GM21360 (cell line): ENCODE measurements at regions not wholly inside any gene's neighbourhood (a gene's known extent, or its start where the extent isn't known, plus 50 kb on each side); places are given as distances from the start of the nearest gene placed in this dataset.
"Not testable (repeated sequence)": the region's sequence is repeated elsewhere in the genome, so short reads cannot be mapped to it uniquely, and the experiment has no call there.

Source experiments
- ATAC-seq: cut with Tn5 transposase; IDR thresholded peaks from one replicate; pipeline ENCODE4 v1.9.1; 2021; ENCODE audit warnings: mild to moderate bottlenecking, moderate library complexity; ENCODE audit not compliant: unreplicated experiment

DNA sequence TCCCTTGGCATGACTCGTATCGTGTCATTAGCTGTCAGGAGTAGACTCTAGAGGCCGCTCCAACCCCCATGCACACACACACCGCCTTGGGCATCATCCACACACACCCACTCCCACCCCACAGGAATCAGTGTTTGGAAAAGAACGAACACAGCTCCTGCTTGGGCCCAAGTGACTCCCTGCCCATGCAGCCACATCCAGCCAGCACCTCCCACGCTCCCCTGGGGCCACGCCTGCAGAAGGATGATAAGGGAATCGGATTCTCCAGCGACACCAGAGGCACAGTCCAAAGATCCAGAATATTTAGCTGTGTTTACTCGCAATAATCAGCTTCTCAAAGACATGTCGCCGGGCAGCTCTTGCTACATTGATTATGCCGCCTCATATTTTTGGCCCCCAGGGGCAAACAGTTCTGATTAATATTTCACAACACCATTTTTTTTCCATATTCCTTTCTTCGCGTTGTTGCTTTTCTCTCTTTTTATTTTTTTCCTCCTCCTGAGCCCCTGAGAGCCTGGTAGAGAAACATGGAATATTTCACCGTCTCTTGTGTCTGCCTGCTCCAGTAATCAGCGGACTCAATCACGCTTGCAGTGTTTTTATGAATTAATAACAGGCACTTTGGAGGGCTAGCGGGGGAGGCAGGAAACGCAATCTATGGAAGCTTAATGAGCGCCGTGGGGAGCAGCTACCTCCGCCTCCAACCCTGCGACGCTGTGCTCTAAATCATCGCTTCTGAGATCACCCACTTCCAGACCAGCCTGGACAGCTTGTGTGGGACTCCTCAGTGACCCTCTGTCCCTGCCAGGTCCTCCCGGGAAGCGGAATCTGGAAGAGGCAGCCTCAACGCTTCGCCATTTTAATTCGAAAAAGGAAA lies 221.4 kb downstream of the TLE3 start:
- ATAC-seq, result no peak

DNA sequence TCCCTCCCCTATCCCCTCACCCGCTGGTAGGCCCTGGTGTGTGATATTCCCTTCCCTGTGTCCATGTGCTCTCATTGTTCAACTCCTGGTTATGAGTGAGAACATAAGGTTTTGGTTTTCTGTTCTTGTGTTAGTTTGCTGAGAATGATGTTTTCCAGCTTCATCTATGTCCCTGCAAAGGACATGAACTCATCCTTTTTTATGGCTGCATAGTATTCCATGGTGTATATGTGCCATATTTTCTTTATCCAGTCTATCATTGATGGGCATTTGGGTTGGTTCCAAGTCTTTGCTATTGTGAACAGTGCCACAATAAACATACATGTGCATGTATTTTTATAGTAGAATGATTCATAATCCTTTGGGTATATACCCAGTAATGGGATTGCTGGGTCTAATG lies 217.8 kb downstream of the TLE3 start:
- ATAC-seq, result not testable (repeated sequence)

DNA sequence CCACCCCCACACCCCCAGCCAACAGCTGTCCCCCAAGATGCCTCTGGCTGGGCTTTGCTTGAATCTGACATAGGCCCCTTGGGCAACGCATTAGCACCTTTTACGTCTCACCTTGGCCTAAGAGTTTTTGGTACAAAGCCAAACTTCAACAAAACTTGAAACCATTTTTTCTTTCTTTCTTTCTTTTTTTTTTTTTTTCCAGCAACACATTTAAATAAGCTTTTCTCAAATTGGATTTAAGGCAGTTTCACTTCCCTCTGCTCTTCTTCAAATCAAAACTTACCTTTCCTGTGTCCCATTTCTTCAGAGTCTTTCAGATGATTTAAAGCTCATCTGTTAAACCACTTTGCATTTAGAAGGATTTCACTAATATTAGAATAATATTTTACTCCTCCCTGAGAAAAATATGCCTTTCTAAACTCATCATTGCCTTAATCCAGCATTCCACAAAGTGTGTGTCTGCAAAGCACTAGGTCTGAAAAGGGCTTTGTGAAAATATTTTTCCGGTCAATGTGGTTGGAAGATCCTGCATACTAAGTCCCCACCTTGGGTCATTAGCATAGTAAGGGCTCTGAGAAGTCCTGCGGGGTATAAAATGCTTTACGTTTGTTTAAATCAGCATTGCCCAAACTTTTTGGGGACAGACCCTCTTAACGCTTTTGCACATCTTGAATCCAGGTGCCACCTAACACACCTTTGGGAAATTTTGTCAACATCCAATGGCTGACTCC lies 217.0 kb downstream of the TLE3 start:
- no peak for ATAC-seq

DNA sequence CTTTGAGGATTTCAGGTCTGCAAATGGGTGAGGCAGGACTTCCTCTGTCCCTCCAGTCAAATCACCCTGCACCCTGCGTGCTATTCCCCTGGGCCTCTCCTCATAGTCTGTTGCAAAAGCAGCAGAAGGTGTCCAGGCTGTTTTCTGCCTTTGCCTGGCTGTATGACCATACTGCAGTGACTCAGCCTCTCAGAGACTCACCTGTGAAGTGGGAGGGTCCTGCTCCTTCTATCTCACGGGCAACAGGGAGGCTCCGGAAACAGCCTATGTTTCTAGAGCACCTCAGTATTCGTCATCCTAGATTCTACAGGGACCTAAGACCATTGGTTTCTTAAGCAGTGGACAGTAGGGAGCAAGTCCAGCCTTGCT lies 216.4 kb downstream of the TLE3 start:
- no peak for ATAC-seq

DNA sequence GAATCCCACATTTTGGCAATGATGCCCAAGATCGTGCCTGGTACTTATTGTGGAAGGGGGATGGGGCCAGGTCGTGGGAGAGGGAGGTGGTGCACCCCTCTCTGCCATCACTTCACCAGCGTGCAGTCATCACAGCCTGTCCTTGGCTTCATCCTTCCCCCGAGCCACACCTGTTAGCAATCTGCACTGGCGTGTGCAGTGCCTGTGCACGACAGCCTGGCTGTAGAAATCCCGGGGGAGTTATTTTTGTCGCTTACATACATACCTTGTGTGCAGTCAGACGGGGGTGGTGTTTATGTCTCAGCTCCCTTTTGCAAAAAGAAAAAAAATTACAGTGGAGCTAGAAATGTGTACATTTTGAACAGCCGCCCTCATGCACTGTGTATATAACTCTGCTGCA lies 216.0 kb downstream of the TLE3 start:
- peak; percentile 81 for ATAC-seq

DNA sequence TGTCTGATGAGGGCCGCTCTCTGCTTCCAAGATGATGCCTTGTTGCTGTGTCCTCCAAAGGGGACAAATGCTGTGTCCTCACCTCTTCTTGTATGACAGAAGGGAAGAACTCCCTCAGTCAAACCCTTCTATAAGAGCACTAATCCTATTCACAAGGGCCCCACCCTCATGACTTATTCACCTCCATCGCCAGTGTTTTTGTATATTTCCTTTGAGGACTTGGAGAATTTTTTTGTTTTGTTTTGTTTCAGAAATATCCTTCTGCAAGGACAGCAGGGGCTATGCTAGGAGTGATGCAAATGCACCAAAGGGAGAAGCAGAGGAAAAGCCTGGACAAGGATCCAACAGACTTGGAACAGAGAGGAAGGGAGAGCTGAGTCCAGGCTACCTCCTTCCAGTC lies 214.4 kb downstream of the TLE3 start:
- no peak for ATAC-seq

DNA sequence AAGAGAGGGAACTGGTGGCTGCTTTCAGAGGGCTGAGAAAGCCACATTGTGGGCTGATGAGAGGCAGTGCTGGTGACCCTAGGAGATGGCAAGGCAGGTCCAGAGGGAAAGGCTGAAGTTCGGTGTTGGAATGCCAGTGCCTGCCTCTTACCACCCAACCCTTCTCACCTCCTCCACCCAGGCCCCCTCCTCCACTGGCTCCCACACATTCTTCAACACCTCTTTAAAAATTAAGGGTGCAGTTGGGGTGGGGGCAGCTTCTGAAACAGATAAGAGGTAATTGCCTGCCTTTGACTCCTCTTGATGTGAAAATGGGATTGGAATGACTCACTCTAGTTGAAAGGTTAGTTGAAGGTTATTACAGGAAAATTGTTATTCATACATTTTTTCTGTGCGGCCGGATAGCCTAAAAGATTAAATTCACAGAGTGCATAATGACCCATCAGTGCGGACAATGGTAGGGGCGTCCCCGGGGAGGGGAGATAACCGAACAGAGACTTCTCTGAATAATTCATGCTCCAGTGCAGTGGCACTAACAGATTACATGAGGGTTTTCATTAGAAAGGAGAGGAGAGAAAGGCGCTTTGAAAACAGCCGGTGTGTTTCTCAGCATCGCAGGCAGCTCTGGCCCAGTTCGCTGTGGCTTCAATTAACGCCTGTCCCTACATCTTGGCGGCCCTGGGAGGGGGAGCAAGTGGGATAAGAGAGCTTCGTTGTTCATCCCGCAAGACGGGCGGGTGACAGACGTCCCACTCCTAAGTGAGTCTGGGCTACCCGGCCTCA lies 212.4 kb downstream of the TLE3 start:
- ATAC-seq, result no peak

DNA sequence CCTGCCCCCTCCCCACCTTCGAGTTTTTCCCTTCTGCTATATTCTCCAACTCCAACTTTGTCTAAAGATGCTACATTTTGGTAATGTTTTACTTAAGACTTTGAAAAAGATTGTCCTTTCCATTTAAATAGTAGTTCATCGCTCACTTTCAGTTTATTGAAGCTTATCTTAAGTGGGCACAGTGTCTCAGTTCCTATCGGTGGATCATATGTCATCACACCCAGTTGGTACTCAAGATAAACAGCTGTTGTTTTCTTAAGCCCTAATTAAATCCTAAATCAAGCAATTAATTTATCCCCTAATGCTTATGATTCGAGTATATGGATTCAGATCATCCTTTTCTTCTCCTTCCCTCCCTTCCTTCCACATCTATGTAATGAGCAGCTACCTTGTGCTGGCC lies 210.7 kb downstream of the TLE3 start:
- ATAC-seq, result no peak

DNA sequence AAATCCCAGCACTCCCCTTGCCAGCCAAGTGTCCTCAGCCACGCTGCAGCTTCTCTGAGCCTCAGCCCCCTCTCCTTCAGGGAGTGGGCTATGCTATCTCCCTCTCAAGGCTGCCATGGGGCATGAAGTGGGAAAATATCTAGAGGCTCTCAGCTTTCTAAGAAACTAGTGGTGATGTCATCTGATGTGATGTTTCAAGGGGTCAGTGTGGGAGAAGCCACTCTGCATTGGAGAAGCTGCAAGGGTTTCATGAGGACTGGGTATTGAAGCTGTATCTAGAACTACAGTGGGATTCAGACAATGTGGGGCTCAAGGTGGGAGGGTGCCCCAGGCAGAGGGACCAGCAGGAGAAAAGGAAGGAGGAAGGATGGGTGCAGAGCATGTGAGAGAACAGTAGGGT lies 210.2 kb downstream of the TLE3 start:
- no peak for ATAC-seq

DNA sequence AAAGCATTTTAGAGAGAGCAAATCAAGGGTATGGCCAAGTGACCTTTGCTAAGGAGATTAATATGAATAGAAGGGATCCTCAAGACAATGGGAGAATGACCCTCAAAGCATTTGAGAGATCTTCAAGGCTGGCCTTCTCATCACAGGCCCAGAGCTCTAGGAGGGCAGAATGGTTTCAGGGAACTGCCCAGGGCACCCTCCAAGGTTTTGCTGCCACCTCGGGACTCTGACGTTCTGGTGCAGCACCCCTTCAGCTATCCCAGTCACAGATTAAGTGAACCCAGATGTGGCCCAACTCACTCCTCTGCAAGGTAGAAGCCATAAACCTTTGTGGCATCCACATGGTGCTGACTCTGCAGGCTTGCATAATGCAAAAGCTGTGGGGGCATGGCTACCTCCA lies 209.3 kb downstream of the TLE3 start:
- ATAC-seq, result no peak

DNA sequence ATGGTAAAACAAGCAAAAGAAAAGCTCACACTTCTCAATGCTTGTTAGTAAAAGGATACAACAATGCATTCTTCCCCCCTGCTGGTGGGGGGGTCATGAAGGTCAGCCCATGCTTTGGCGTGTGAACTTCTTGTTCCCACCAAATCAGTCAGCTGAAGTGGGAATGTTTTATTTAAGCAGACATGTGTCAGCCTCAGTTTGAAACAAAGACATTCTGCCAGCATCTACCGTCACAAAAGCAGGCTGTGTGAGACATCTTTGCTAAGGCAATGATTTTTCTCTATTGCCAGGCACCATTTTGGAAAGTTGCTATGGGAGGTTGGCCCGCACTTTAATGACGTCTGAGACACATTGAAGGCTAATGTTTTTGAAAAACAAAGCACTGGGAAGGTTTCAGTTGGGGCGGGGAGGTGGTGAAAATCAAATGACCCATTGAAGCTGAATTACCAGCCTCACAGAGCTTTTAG lies 206.6 kb downstream of the TLE3 start:
- no peak for ATAC-seq

DNA sequence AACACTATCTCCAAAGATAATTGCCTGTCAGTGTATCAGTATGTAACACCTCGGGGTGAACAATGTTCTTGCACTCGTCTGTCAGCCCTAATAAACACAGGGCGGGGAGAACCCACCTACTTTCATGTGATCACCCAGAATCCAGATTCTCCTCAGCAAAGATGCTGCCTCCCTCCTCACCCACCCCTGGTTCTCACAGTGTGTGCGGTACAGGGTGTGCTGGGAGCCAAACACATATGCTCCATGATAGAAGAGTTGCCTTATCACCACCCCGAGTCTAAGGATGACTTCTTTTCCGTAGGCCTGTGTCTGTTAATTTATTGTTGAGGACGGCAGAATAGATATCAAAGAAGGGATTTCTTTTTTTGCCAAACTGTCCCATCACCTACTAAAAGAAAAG lies 206.1 kb downstream of the TLE3 start:
- no peak for ATAC-seq

DNA sequence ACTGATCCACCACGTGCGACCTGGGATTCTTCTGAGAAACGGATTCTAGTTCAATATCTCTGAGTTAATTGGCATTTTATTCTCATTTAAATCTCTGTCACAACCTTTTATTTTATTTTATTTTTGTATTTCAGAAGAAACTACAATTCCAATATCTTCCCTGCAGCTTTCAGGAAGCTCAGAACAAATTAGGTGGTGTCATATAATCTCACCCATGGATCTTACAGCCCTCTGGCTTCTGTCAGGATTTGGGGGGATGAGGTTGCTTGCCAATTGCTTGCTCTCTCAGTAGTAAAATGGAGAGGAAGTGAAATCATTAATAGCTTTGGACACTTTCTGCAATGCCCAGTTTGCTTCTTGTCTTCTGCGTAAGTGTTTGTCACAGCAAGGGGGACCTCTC lies 205.4 kb downstream of the TLE3 start:
- no peak for ATAC-seq

DNA sequence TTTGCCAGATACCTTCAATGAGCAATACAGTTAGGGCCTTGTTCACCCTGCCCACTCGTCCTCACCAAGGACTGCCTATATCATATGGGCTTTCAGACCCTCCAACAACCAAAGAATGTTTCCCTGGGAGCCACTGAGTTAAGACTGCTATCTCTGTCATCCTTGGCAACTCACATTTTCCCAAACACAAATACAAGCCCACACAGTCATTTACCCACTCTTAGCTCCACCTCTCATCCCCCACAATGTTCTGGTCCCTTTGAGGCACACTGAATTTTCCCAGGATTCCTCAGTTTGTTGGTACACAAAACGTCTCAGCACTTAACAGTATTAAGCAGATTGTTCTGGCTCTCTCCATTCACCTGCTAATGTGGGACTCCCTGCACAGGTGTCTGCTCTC lies 204.6 kb downstream of the TLE3 start:
- ATAC-seq, result no peak

DNA sequence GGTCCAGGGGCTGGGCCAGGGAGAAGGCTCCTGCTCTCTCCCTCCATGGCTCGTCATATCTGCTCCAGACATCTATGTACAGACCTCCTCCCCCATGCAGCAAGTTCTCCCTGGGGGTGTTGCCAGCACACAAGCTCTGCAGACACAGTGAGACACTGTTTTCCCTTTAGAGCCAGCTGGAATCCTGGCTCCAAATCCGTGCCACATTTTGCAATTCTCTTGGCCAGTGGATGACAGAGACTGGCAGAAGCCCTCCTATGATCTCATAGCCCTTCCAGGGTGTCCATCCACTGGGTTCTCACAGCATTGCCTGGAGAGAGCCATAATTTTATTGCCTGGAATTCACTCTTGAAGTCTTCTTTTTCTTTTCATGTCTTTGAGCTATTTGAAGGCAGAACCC lies 203.9 kb downstream of the TLE3 start:
- no peak for ATAC-seq

DNA sequence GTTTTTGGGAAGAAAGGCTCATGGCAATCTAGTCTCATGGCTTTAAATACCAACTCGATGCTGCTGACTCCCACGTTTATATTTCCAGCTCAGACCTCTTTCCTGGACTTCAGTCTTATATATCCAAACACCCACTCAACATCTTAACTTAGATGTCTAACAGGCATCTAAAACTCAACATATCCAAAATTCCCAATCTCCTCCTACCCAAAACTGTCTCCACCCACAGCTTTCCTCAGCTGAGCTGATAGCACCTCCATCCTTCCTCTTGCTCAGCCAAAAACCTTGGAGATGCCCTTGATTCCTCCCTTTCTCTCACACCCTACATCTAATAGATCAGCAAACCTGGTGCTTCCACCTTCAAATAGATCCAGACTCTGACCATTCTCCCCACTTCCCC lies 202.5 kb downstream of the TLE3 start:
- no peak for ATAC-seq

DNA sequence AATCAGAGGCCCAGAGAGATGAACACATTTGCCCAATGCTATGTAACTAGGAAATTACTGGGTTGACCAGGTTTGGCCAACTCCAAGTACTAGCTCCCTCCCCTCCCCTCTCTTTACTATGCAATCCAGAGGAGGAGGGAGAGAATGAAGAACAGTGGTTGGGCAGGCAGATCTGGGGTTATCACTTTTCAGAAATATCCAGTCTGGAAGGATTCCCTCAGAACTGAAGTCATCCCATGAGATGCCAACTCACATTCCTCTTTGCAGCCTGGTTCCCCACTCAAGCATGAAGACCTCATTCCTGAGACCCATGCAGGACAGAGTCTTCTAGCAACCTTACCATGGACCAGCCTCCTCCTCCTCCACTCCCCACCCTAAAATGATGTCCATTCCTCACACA lies 201.1 kb downstream of the TLE3 start:
- ATAC-seq, result no peak

DNA sequence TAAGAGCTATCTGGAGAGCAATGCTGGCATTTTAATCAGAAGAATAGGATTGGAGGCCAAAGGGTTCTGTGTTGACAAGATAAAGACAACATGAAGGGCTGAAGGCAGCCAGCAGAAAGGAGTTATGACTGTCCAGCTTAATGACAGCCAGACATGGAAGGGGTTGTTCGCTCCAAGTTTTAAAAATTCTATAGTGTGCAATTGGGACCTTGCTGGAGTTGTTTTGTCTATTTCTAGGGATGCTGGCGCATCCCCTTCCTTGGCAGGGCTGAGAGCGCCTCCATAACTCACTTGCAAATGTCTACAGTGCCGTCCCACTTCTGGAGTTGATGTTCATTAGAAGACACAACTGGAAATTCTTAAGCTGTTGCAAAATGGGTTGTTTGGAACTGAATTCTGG lies 200.7 kb downstream of the TLE3 start:
- no peak for ATAC-seq

DNA sequence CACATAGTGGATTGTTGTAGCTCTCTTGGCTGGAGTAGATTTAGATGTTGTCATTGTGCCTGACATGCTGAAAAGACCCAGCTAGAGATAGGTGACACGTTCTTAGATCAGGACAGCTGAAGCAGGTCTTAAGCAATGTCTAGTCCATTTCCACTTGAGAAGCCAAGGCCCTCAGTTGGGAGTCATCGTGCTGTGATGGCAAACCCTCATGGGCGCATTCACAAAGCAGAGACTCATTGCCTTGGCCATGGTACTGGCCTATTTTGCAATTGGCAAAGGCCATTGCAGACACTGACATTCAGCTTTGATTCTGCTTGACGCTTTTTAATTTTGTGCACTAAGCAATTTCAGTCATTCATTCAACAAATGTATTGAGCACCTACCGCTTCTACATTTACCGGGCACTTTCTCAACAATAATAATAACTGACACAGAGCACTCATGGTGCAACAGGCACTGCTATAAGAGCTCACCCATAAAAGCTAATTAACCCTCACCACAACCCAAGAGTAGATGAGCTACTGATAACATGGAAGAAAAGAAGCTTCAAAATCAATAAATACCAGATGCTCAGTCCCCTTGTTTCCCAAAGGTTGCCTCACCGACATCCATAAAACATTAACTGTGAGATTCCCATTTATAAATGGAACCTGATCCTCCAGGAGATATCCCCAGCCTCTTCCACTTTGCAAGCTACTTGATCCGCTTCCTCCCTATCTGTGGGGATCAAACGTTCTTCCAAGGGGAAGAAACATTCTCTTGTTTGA lies 200.1 kb downstream of the TLE3 start:
- ATAC-seq, result no peak

DNA sequence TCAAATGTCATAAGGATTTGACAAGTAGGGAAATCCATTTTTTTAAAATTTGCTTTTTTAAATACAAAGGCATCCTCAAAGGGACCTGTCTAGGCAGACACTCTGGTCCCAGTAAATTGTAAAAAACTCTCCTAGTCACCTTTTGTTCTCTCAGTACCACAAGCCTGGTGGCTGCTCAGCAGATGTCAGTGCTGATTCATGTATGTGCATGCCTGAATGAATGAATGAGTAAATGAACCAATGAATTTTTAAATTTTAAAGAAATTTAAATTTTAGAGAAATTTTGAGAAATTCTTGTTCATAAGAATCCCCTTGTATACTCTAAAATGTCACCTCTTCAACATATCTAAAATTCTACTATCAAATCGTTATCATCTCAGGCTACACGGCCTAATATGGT lies 199.5 kb downstream of the TLE3 start:
- no peak for ATAC-seq
